ENCODE measurements at regions not wholly inside any gene's neighbourhood (a gene's known extent, or its start where the extent isn't known, plus 50 kb on each side); places are given as distances from the start of the nearest gene placed in this dataset.

- TF ChIP-seq POLR2A (IDR thresholded peaks at IDR 0.05; ENCODE audit: low read length) (no peak), GATA1 (IDR thresholded peaks at IDR 0.05; ENCODE audit: low read depth, low read length) (no peak)
Observed at GRCh38 chr1:4108758-4109627, 208.9 kb upstream of the C1orf174 start.

All from erythroblast (primary cell).